DOHH2 (cell line): ENCODE measurements at regions not wholly inside any gene's neighbourhood (a gene's known extent, or its start where the extent isn't known, plus 50 kb on each side); places are given as distances from the start of the nearest gene placed in this dataset.

Experiments
- EZH2phosphoT487 ChIP-seq: fragments of 200-600 bp; sonication (generic); IDR thresholded peaks from 2 replicates; pipeline ENCODE4 v1.6.1; 2017; ENCODE audit warnings: borderline replicate concordance, mild to moderate bottlenecking, antibody characterized with exemption, low read length, moderate library complexity, mixed read lengths
- TF ChIP-seq, protein P1 (sequence below): fragments of 200-600 bp; sonication (generic); IDR thresholded peaks from one replicate; pipeline ENCODE4 v1.5.1; 2014; ENCODE audit warnings: antibody characterized with exemption, mild to moderate bottlenecking, low read depth, low read length; ENCODE audit not compliant: poor library complexity, severe bottlenecking

DNA sequence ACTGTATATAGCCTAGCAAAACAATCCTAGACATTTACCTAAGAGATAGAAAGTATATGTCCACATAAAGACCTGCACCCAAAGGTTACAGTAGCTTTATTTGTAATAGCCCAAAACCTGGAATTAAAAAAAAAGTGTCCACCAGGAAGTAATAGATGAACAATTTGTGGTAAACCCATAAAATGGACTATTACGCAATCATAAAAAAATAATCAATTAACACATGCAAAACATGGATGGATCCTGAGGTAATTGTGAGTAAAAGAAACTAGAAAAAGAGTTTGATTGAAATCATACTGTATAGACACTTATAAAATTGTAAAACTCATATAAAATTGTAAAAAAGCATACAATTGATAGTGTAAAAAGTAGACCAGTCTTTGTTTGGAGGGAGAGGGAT lies 673.0 kb upstream of the ZNF804A start:
- TF ChIP-seq, protein P1, sequence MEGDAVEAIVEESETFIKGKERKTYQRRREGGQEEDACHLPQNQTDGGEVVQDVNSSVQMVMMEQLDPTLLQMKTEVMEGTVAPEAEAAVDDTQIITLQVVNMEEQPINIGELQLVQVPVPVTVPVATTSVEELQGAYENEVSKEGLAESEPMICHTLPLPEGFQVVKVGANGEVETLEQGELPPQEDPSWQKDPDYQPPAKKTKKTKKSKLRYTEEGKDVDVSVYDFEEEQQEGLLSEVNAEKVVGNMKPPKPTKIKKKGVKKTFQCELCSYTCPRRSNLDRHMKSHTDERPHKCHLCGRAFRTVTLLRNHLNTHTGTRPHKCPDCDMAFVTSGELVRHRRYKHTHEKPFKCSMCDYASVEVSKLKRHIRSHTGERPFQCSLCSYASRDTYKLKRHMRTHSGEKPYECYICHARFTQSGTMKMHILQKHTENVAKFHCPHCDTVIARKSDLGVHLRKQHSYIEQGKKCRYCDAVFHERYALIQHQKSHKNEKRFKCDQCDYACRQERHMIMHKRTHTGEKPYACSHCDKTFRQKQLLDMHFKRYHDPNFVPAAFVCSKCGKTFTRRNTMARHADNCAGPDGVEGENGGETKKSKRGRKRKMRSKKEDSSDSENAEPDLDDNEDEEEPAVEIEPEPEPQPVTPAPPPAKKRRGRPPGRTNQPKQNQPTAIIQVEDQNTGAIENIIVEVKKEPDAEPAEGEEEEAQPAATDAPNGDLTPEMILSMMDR = no peak
- TF ChIP-seq EZH2phosphoT487 = no peak
